ENCODE measurements at regions not wholly inside any gene's neighbourhood (a gene's known extent, or its start where the extent isn't known, plus 50 kb on each side); places are given as distances from the start of the nearest gene placed in this dataset.

DNA sequence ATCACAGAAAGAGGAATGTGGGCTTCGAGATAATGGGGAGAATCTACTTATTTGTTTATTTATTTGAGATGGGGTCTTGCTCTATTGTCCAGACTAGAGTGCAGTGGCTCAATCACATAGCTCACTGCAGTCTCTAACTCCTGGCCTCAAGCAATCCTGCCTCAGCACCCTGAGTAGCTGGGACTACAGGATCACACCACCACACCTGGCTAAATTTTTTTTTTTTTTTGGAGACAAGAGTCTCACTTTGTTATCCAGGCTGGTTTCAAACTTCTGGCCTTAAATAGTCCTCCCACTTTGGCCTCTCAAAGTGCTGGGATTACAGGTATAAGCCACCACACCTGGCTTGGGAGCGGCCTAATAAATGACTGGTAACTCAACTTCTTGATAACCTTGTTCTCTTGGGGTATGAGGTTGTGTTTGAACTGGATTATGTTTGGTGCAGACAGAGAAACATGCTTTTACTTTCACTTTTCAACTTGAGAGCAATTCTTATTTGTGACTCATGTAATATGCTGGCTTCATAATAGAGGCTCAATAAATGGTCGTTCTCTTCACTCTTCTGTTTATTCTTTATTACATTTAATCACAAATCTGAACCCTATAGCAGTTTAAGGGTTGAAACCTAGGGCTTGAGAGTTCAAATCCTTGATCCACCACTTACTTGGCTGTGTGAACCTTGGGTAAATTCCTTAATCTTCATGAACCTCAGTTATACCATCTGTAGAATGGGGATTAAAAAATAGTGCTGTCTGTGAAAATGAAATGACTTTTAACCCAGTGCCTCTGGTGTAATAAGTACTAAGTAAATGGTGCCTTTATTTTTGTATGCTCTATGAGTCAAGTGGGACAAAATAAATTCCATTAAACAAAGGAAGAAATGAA, 129.1 kb upstream of the HS3ST2 start:
- no peak for ATAC-seq (ENCODE audit: low read depth in 2 of 2)
- no peak overlapping the region for H3K27ac Mint-ChIP-seq
- H3K9me3 Mint-ChIP-seq: peaks cover 0 to 11% (median 4%) of the 10 kb centered on the region in 7 donors
- Histone ChIP-seq H3K4me3 (ENCODE audit: low read depth, low read length) (no peak overlapping the region), H3K9me3 (ENCODE audit: control insufficient read depth in 2 of 2, low read length in 2 of 2) (peaks cover 7 to 9% of the 10 kb centered on the region in 2 experiments), H3K27me3 (ENCODE audit: control insufficient read depth, insufficient read depth, low read length) (peaks cover 4% of the 10 kb centered on the region), H3K27ac (ENCODE audit: insufficient read depth, low read length, poor library complexity, severe bottlenecking) (no peak overlapping the region), H3K36me3 (ENCODE audit: control insufficient read depth, insufficient read depth, low read length) (no peaks in the 10 kb centered on the region), H3K4me1 (ENCODE audit: control insufficient read depth, insufficient read depth, low read length, poor library complexity, severe bottlenecking) (no peaks in the 10 kb centered on the region)
- H3K27me3 Mint-ChIP-seq: peaks cover 14% of the 10 kb centered on the region
- no peak overlapping the region for H3K4me3 Mint-ChIP-seq
- H3K4me1 Mint-ChIP-seq: peaks cover 0 to 6% (median 5%) of the 10 kb centered on the region in 4 donors
- no peaks in the 10 kb centered on the region for H3K36me3 Mint-ChIP-seq
- peak in 1 of 3 donors; percentile 32 for DNase-seq

DNA sequence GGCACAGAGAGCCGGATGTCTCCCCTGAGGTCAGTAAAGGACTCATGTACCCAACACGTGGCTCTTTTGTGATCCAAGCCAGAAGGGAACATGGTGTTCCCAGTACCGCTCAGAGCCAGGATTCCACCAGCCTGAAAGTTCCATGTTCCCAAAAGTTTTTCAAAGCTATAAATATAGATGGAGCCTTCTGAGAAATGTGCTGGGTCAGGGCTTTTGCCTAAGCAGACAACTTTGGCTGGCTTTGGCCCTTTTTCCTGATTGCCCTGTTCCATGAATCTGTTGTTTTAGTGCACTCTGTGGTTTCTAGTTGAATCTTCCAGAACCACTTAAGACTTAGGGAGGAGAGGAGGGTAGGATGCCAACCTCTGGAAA, 128.5 kb upstream of the HS3ST2 start:
- ATAC-seq (ENCODE audit: low read depth in 2 of 2) (no peak), DNase-seq (no peak)
- Histone ChIP-seq H3K27ac (ENCODE audit: insufficient read depth, low read length, poor library complexity, severe bottlenecking) (no peak overlapping the region), H3K4me1 (ENCODE audit: control insufficient read depth, insufficient read depth, low read length, poor library complexity, severe bottlenecking) (no peaks in the 10 kb centered on the region), H3K36me3 (ENCODE audit: control insufficient read depth, insufficient read depth, low read length) (no peaks in the 10 kb centered on the region), H3K27me3 (ENCODE audit: control insufficient read depth, insufficient read depth, low read length) (peaks cover 8% of the 10 kb centered on the region), H3K9me3 (ENCODE audit: control insufficient read depth in 2 of 2, low read length in 2 of 2) (peaks cover 7 to 9% of the 10 kb centered on the region in 2 experiments), H3K4me3 (ENCODE audit: low read depth, low read length) (no peak overlapping the region)
- Mint-ChIP-seq H3K4me3 (no peak overlapping the region), H3K36me3 (no peaks in the 10 kb centered on the region), H3K27ac (no peak overlapping the region), H3K4me1 (peaks cover 0 to 6% (median 5%) of the 10 kb centered on the region in 4 donors), H3K9me3 (peaks cover 0 to 11% (median 4%) of the 10 kb centered on the region in 7 donors), H3K27me3 (peaks cover 14% of the 10 kb centered on the region)

DNA sequence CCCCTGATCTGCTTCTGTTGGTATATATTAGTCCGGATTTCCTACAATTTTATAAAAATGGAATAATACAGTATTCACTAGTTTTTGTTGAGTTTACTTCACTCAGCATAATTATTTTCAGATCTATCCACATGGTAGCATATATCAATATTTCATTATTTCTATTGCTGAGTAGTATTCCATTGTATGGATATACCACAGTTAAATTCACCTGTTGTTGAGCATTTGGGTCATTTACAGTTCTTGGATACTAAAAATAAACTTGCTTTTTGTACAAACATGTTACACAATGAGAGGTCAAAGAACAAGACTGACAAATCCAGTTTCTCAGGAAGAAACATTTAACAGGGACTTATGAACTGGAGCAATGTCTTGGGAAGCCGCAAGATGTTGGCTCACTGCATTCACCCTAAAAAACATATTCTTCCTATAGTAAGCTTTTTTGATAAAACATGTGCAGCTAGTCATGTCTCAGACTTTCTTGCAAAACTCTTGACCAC, 126.9 kb upstream of the HS3ST2 start:
- ATAC-seq (ENCODE audit: low read depth in 2 of 2): no peak
- Histone ChIP-seq H3K36me3 (ENCODE audit: control insufficient read depth, insufficient read depth, low read length) (no peaks in the 10 kb centered on the region), H3K4me3 (ENCODE audit: low read depth, low read length) (no peak overlapping the region), H3K9me3 (ENCODE audit: control insufficient read depth in 2 of 2, low read length in 2 of 2) (peaks cover 7 to 9% of the 10 kb centered on the region in 2 experiments), H3K4me1 (ENCODE audit: control insufficient read depth, insufficient read depth, low read length, poor library complexity, severe bottlenecking) (no peaks in the 10 kb centered on the region), H3K27ac (ENCODE audit: insufficient read depth, low read length, poor library complexity, severe bottlenecking) (no peak overlapping the region), H3K27me3 (ENCODE audit: control insufficient read depth, insufficient read depth, low read length) (peaks cover 12% of the 10 kb centered on the region)
- H3K4me3 Mint-ChIP-seq: no peak overlapping the region
- peaks cover 0 to 6% (median 5%) of the 10 kb centered on the region in 4 donors for H3K4me1 Mint-ChIP-seq
- peaks cover 11% of the 10 kb centered on the region for H3K27me3 Mint-ChIP-seq
- peaks cover 0 to 11% (median 4%) of the 10 kb centered on the region in 7 donors for H3K9me3 Mint-ChIP-seq
- no peak for DNase-seq
- no peak overlapping the region for H3K27ac Mint-ChIP-seq
- H3K36me3 Mint-ChIP-seq: no peaks in the 10 kb centered on the region

DNA sequence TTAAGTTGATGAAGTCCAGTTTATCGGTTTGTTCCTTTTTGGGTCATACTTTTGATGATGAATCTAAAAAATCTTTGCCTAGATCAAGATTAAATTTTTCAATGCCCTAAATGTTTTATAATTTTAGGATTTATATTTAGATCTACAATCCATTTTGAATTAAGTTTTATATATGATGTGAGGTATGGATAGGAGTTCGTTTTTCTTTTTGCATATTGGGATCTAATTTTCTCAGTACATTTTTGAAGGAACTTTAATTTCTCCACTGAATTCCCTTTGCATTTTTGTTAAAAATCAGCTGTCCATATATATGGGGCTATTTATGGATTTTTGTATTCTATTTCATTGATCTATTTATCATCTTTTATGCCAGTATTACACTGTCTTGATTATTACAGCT, 125.5 kb upstream of the HS3ST2 start:
- no peaks in the 10 kb centered on the region for H3K4me1 ChIP-seq (ENCODE audit: control insufficient read depth, insufficient read depth, low read length, poor library complexity, severe bottlenecking)
- peaks cover 0 to 11% (median 4%) of the 10 kb centered on the region in 7 donors for H3K9me3 Mint-ChIP-seq
- peaks cover 11% of the 10 kb centered on the region for H3K27me3 ChIP-seq (ENCODE audit: control insufficient read depth, insufficient read depth, low read length)
- H3K27ac Mint-ChIP-seq: no peak overlapping the region
- H3K36me3 Mint-ChIP-seq: no peaks in the 10 kb centered on the region
- DNase-seq (no peak), ATAC-seq (ENCODE audit: low read depth in 2 of 2) (no peak)
- peaks cover 11% of the 10 kb centered on the region for H3K27me3 Mint-ChIP-seq
- H3K4me3 Mint-ChIP-seq: no peak overlapping the region
- H3K9me3 ChIP-seq (ENCODE audit: control insufficient read depth in 2 of 2, low read length in 2 of 2): peaks cover 7 to 9% of the 10 kb centered on the region in 2 experiments
- no peak overlapping the region for H3K4me3 ChIP-seq (ENCODE audit: low read depth, low read length)
- H3K27ac ChIP-seq (ENCODE audit: insufficient read depth, low read length, poor library complexity, severe bottlenecking): no peak overlapping the region
- H3K4me1 Mint-ChIP-seq: peaks cover 0 to 6% (median 5%) of the 10 kb centered on the region in 4 donors
- H3K36me3 ChIP-seq (ENCODE audit: control insufficient read depth, insufficient read depth, low read length): no peaks in the 10 kb centered on the region

DNA sequence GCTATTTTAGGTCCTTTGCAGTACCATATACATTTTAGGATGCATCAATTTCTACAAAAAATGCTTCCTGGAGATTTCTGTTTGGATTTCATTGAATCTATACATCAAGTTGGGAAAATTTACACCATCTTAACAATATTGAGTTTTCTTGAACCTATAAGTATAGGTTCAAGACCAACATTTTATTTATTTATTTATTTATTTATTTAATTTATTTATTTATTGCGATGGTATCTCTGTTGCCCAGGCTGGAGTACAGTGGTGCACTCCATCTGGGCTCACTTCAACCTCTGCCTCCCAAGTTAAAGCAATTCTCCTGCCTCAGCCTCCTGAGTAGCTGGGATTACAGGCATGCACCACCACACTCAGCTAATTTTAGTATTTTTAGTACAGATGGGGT, 125.0 kb upstream of the HS3ST2 start:
- no peaks in the 10 kb centered on the region for H3K4me1 ChIP-seq (ENCODE audit: control insufficient read depth, insufficient read depth, low read length, poor library complexity, severe bottlenecking)
- H3K36me3 ChIP-seq (ENCODE audit: control insufficient read depth, insufficient read depth, low read length): no peaks in the 10 kb centered on the region
- Mint-ChIP-seq H3K36me3 (no peaks in the 10 kb centered on the region), H3K4me1 (peaks cover 0 to 6% (median 5%) of the 10 kb centered on the region in 4 donors), H3K27me3 (peaks cover 11% of the 10 kb centered on the region), H3K4me3 (no peak overlapping the region), H3K9me3 (peaks cover 0 to 11% (median 4%) of the 10 kb centered on the region in 7 donors), H3K27ac (no peak overlapping the region)
- DNase-seq (no peak), ATAC-seq (ENCODE audit: low read depth in 2 of 2) (no peak)
- H3K27me3 ChIP-seq (ENCODE audit: control insufficient read depth, insufficient read depth, low read length): peaks cover 11% of the 10 kb centered on the region
- H3K9me3 ChIP-seq (ENCODE audit: control insufficient read depth in 2 of 2, low read length in 2 of 2): peaks cover 7 to 9% of the 10 kb centered on the region in 2 experiments
- no peak overlapping the region for H3K27ac ChIP-seq (ENCODE audit: insufficient read depth, low read length, poor library complexity, severe bottlenecking)
- no peak overlapping the region for H3K4me3 ChIP-seq (ENCODE audit: low read depth, low read length)

DNA sequence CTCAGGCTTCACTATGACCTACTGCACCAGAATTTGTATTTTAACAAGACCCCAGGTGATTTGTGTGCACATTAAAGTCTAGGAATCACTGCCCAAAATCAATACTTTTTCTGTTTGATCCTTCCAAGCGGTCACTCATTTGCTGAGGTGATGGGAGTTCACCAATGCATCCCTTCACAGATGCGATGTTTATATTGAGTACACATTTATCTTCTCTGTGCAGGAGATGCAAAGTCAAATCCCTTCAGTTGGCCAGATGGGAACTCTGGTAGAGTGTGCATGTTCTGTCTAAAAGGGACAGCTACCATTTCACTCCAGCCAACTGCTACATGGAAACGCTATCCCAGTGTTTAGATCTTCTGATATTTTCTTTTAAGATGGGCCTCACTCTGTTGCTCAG, 122.6 kb upstream of the HS3ST2 start:
- ATAC-seq (ENCODE audit: low read depth in 2 of 2) (no peak), DNase-seq (no peak)
- no peak overlapping the region for H3K4me3 Mint-ChIP-seq
- Histone ChIP-seq H3K27me3 (ENCODE audit: control insufficient read depth, insufficient read depth, low read length) (peaks cover 22% of the 10 kb centered on the region), H3K27ac (ENCODE audit: insufficient read depth, low read length, poor library complexity, severe bottlenecking) (no peak overlapping the region), H3K36me3 (ENCODE audit: control insufficient read depth, insufficient read depth, low read length) (no peaks in the 10 kb centered on the region), H3K4me1 (ENCODE audit: control insufficient read depth, insufficient read depth, low read length, poor library complexity, severe bottlenecking) (no peaks in the 10 kb centered on the region), H3K9me3 (ENCODE audit: control insufficient read depth in 2 of 2, low read length in 2 of 2) (peaks cover 7 to 9% of the 10 kb centered on the region in 2 experiments), H3K4me3 (ENCODE audit: low read depth, low read length) (no peak overlapping the region)
- H3K9me3 Mint-ChIP-seq: peaks cover 0 to 8% (median 0%) of the 10 kb centered on the region in 7 donors
- H3K27ac Mint-ChIP-seq: no peak overlapping the region
- no peaks in the 10 kb centered on the region for H3K4me1 Mint-ChIP-seq
- peaks cover 9% of the 10 kb centered on the region for H3K27me3 Mint-ChIP-seq
- no peaks in the 10 kb centered on the region for H3K36me3 Mint-ChIP-seq

DNA sequence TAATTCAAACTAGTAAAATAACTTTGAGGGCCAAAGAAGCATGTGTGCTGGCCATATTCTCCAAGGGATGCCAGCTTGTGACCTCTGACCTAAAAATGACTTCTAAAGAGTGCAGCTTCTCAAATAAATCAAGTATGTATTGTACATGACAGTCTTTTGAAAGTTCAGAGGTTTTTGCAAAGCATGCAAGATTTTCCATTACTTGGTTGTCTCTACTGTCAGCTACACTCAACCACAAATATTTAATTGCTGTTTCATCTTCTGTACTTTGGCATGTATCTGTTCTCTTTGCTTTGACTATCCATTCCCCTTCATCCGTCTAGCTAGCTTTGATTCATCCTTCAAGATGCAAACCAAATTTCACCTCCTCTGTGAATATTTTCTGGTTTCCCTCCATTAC, 121.9 kb upstream of the HS3ST2 start:
- peaks cover 4 to 6% of the 10 kb centered on the region in 2 experiments for H3K9me3 ChIP-seq (ENCODE audit: control insufficient read depth in 2 of 2, low read length in 2 of 2)
- peaks cover 23% of the 10 kb centered on the region for H3K27me3 ChIP-seq (ENCODE audit: control insufficient read depth, insufficient read depth, low read length)
- no peak overlapping the region for H3K4me3 ChIP-seq (ENCODE audit: low read depth, low read length)
- peaks cover 7% of the 10 kb centered on the region for H3K27me3 Mint-ChIP-seq
- H3K27ac ChIP-seq (ENCODE audit: insufficient read depth, low read length, poor library complexity, severe bottlenecking): no peak overlapping the region
- no peak for ATAC-seq (ENCODE audit: low read depth in 2 of 2)
- DNase-seq: no peak
- no peaks in the 10 kb centered on the region for H3K36me3 Mint-ChIP-seq
- no peak overlapping the region for H3K27ac Mint-ChIP-seq
- peaks cover 0 to 5% (median 0%) of the 10 kb centered on the region in 7 donors for H3K9me3 Mint-ChIP-seq
- no peaks in the 10 kb centered on the region for H3K36me3 ChIP-seq (ENCODE audit: control insufficient read depth, insufficient read depth, low read length)
- H3K4me1 Mint-ChIP-seq: no peaks in the 10 kb centered on the region
- no peak overlapping the region for H3K4me3 Mint-ChIP-seq
- H3K4me1 ChIP-seq (ENCODE audit: control insufficient read depth, insufficient read depth, low read length, poor library complexity, severe bottlenecking): no peaks in the 10 kb centered on the region
